GM18861 (cell line): ENCODE measurements at regions not wholly inside any gene's neighbourhood (a gene's known extent, or its start where the extent isn't known, plus 50 kb on each side); places are given as distances from the start of the nearest gene placed in this dataset.
"Not testable (repeated sequence)": the region's sequence is repeated elsewhere in the genome, so short reads cannot be mapped to it uniquely, and the experiment has no call there.

Source experiments
- ATAC-seq: cut with Tn5 transposase; IDR thresholded peaks from one replicate; pipeline ENCODE4 v1.9.1; 2021; ENCODE audit not compliant: unreplicated experiment

DNA sequence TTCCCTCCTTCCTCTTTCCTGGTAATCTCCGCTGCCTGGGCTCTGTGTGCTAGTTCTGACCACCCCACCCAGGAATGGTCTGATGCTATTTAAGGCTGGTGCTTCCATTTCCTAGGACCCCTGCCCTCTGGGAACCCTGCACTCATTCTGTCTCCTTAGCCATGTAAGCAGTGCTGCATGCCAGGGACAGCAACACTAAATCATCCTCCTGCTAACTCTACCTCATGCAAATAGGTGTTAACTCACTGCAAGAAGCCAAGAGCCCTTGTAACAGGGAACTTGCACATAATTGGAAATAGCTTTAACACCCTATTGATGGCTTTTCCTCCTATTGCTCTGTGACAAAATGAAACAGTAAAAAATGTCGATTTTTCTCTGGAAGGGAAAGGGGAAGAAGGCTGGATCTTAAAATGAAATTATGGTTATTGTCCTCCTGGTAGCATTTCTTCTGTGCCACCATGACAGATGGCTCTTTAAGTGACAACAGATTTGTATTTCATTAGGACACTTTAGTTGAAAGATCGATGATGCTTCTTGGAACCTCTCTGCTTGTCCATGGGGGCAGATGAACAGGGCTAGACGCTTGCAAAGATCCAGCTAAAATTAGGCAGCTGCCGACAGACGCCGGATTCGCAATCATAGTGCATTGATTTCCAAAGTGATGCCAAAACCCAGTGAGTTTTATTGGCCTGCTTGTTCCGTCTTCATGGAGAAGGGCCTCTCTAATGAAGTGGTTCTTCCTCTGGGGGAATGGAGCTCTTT, 551.7 kb downstream of the MATN1 start:
- ATAC-seq, result no peak

DNA sequence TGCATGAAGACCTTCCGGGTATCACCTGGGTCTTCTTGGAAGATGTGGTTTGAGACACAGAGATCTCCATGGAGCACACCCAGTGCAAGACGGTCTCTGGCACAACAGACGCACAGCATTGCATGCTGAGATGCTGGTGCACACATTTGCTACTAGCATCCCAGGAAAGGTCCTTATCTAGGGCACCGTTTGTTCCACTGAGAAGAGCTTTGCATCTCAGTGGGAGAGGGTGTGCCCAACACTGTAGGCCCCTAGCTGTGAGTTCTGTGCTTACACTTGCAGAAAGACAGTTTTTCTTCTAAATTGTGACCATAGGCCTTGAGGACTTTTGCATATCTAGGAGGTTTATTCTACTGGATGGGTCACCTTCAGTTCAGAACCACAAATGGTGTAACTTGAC, 554.1 kb downstream of the MATN1 start:
- ATAC-seq, result no peak

DNA sequence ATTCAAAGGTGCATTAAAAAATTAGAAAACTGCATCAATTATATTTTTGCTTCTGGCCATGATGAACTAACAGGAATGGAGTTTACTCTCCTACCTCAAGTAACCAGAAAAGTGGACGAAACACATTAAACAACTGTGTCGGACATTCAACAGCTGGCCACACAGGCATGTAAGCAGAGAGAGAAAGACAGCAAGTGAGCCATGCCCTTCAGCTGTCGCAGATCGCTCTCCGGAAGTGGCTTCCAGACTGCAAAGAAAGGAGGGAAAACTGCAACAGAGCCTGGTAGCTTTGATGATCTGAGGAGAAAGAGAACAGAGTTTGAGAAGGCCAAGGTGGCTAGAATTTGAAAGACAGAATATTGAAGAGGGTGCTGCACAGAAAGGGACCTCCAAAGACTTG, 557.2 kb downstream of the MATN1 start:
- ATAC-seq, result no peak

DNA sequence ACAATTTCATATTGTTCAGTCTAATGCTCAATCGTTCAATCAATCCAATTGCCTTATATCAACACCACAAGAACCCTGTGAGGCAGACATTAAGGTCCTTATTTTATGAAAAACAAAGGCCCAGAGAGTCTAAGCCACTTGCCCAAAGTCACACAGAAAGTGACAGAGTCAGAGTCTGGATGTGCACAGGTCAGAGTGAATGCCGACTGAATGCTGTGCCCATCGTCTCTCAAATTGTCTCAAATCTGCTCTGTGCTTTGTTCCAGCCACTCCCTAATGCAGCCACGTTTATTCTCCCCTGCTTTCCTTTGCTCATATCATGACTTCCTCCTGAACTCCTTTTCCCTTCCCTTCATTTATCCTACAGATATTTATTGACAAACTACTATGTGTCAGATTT, 558.3 kb downstream of the MATN1 start:
- no peak for ATAC-seq

DNA sequence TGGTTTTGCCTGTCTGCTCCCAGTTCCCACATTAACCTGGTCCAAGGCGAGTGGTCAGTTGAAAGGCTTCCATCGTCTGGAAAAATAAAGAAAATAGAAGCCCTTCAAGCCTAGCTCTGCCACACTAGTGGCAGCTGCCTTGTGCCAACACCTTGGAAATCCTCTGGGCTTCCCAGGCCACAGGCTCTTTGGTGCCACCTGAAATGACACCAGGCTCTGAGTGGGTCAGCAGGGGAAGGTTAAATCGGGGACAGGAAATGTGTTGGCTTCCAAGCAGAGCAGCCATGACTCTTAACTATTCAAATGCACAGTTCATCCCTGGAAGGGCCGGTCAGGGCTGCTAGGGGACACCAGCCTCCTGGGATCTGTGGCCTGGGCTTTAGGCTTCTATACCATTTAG, 558.7 kb downstream of the MATN1 start:
- ATAC-seq, result no peak

DNA sequence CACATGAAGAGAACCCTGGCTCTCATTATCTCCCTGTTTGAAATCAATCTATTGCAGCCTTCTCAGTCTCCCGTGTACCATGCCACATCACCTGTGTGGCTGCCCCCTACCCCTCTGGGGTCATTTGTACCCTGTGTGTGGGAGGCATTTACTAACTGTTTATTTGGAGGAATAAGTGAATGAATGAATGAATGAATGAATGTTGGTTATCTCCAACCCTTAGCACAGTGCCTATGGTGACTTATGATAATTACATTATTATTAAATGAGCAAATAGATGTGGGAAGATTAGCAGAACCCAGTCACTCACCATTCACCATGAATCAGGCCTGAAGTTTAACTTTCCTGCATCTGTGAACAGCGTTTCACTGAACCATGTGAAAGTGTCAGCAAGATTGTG, 560.8 kb downstream of the MATN1 start:
- no peak for ATAC-seq

DNA sequence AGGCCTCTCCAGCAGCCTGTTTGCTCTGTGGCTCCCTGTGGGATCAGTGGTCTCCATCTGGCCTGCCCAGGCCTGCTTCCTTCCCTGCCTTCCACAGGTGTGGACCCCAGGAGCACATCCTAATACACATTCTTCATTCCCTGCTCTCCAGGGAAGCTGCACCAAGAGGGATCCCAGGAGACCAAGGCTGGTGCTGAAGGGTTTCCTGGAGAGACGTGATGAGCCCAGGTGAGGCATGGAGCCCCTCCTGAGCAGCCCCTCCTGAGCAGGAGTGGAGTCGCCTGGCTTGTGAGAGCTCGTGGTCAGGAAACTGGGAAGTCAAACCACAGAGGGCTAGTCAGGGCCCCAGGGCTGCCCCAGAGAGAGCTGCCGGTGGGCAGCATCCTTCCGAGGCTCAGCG, 561.4 kb downstream of the MATN1 start:
- no peak for ATAC-seq

DNA sequence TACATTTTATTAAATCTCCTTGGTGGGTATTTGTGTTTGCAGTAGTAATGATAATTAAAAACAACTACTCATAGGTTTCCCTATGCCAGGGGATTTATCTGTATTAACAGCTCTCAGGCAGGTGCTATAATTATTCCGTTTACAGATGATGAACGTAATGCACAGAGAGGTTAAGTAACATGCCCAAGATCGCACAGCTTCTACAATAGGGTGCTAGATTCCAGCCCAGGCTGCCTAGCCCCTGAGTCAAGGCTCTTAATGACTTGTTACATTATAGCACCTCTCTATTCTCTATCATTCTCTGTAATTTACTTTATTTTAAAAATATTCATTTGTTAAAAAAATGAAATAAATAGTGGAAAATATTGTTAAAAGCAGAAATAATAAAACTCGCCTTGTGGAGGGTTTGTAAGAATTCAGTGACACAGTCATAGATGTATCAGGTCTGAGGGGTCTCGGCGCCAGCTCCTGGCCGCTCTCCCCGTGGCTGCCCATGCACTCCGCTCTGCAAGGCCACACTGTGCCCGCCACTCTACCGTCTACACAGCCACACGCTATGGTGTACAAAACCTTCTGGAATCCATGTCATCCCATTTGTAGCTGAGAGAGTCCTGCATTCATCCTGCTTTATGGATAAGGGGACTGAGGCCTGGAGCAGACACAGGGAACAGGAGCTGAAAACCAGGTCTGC, 562.2 kb downstream of the MATN1 start:
- ATAC-seq, result no peak

DNA sequence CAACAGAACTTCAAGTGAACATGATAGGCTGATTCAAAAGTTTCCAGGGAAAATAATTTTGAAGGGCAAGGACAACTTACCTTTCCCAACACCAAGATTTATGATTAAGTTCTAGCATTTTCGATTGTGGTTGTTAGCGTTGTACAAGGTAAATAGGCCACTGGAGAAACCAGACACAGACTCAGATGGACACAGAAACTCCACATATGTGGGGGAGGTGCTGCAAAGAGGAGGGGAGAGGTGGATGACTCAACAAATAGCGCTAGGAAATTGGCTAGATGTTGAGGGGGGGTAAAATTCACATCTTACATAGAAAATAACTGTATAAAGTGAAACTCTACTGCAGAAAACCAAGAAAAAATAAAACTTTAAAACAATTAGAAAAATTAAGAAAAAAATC, 564.4 kb downstream of the MATN1 start:
- no peak for ATAC-seq

DNA sequence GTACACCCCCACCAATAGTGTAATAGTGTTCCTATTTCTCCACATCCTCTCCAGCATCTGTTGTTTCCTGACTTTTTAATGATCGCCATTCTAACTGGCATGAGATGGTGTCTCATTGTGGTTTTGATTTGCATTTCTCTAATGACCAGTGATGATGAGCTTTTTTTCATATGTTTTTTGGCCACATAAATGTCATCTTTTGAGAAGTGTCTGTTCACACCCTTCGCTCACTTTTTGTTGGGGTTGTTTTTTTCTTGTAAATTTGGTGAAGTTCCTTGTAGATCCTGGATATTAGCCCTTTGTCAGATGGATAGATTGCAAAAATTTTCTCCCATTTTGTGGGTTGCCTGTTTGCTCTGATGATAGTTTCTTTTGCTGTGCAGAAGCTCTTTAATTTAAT, 567.7 kb downstream of the MATN1 start:
- ATAC-seq, result not testable (repeated sequence)

DNA sequence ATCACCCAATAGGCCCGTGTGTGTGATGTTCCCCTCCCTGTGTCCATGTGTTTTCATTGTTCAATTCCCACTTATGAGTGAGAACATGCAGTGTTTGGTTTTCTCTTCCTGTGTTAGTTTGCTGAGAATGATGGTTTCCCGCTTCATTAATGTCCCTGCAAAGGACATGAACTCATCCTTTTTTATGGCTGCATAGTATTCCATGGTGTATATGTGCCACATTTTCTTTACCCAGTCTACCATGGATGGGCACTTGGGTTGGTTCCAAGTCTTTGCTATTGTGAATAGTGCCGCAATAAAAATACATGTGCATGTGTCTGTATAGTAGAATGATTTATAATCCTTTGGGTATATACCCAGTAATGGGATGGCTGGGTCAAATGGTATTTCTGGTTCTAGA, 568.1 kb downstream of the MATN1 start:
- not testable (repeated sequence) for ATAC-seq

DNA sequence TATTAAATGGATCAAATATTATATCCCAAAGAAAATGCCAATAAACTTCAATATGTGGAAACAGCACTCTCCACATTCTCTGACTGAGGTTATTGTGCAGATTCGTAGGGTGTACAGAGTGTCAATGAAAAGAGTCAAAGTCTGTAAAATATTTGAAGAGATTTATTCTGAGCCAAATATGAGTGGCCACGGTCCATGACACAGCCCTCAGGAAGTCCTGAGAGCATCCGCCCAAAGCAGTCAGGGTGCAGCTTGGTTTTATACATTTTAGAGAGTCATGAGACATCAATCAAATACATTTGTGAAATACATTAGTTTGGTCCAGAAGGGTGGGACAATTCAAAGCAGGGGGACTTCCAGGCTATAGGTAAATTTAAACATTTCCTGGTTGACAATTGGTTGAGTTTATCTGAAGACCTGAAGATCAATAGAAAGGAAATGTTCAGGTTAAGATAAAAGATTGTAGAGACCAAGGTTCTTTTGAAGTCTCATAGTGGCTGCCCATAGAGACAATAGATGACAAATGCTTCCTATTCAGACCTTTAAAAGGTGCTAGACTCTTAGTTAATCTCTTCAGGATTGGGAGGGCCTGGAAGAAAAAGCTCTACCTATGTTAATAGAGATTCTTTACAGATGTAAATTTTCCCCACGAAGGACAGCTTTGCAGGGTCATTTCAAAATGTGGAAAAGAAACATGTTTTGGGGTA, 569.5 kb downstream of the MATN1 start:
- no peak for ATAC-seq

DNA sequence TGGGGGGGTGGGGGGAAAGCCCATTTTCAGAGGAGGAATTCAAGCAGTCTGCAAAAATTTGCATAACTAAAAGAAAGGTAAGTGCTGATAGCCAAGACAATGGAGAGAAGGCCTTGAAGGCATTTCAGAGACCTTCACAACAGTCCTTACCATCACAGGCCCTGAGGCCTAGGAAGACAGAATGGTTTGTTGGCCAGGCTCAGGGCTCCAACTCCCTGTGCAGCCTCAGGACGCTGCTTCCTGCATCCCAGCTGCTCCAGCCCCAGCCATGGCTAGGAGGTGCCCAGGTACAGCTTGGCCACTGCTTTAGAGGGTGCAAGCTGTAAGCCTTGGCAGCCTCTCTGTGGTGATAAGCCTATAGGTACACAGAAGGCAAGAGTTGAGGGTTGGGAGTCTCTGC, 571.6 kb downstream of the MATN1 start:
- no peak for ATAC-seq

DNA sequence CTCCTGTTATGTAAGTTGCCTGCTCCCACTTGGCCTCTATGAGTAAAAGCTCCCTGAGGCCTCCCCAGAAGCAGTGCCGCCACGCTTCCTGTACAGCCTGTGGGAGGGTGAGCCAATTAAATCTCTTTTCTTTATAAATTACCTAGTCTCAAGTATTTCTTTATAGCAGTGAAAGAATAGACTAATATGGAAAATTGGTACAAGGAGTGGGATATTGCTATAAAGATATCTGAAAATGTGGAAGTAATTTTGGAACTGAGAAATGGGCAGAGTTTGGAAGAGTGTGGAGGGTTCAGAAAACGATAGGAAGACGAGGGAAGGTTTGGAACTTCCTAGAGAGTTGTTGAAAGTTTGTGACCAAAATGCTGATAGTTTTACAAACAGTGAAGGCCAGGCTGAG, 572.3 kb downstream of the MATN1 start:
- ATAC-seq, result no peak

DNA sequence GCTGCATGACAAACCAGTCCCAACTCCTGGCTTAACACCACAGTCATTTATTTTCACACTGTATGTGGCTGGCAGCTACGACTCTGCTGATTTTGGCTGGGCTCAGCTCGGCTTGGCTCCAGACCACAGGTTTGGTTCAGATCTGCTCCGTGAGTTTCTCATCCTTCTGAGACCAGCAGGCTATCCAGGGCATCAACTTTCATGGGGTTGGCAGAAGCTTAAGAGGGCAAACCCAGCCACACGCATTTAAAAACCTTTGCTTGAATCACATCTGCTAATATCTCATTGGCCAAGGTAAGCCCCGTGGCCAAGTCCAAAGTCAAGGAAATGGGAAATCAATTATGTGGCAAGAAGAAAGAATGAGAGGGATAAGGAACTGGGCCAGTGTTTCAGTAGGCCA, 574.2 kb downstream of the MATN1 start:
- no peak for ATAC-seq

DNA sequence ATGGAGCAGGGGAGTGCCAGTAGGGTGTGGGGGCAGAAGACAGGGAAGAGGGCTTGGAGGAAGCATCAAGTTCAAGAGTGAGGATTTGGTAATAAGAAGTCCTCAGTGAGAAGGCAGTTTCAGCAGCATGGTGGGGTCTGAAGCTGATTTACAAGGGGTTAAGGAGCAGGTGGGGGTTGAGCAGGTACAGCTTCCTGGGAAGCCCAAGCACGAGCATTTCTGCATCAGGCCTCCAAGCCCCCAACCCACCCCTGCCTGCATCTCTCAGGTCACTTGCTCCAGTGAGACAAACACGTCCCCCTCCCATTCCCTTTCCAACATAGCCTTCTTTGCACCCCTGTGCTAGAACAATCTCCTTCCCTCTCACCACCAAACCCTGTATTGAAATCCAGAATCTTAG, 574.7 kb downstream of the MATN1 start:
- no peak for ATAC-seq

DNA sequence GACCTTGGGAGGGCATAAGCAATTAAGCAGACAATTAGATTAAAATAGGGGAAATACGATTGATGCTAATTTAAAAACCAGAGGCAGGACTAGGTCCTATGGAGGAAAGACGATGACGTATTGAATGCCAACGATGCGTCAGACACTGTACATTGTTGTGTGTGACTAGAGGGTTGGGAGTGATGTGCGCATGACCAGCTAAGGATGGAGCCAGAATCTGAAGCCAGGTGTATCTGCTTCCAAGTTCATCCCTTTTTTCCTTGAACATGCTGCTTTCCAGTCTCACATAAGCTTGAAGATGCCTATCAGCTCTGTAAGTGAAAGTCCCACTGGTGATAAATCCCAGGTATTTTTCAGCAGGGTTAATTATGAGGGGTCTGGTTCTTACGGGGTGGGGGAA, 576.2 kb downstream of the MATN1 start:
- no peak for ATAC-seq

DNA sequence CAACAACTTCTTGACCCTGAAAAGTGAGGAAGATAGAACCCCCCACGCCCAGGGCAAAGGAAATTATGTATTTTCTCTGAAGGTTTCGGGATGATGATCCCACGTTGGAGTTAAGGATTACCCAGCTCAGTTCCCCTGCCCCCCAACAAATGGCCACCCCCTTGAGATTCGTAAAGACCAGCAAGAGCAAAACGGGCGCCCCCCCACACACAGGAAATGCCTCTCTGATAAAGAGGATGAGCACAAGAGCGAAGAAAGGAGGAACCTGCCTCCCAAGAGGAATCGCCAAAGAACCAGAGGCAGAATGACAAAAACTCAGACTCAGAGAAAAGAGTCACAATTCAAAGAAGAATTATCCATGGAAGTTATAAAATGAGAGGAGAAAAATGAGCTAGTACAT, 576.9 kb downstream of the MATN1 start:
- no peak for ATAC-seq

DNA sequence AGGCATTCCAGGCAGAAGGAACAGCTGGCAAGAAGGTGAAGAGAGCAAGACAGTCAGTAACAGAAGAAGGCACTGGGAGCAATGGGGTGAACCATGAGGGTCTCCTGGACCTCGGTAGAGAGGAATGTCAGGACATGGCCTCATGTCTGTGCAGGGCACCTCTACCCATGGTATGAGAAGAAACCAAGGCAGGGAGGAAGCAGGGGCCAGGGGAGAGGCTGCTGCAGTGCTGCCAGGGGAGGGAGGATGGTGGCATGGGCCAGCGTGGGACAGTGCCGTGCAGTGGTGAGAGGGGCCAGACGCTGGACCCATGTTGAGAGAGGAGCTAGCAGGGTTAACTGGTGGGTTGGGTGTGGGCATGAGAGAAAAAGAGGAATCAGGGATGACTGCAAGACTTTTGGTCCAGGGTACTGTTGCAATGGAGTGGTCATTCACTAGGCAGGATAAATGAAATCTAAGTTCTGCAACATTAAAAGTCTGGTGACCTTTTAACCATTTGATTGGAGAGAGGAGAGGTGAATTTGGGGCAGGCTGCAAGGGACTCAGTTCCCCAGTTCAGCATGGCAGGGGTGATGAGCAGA, 577.6 kb downstream of the MATN1 start:
- ATAC-seq, result no peak

DNA sequence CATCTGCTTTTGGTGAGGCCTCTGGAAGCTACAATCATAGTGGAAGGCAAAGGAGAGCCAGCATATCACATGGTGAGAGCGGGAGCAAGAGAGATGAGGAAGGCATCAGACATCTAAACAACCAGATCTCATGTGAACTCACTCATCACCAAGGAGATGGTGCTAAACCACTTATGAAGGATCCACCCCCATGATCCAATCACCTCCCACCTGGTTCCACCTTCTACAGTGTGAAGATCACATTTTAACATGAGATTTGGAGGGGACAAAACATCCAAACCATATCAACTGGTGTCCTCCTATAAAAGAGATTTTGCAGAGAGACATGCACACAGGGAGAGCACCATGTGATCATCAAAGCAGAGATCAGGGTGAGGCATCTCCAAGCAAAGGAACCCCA, 578.6 kb downstream of the MATN1 start:
- ATAC-seq, result no peak

DNA sequence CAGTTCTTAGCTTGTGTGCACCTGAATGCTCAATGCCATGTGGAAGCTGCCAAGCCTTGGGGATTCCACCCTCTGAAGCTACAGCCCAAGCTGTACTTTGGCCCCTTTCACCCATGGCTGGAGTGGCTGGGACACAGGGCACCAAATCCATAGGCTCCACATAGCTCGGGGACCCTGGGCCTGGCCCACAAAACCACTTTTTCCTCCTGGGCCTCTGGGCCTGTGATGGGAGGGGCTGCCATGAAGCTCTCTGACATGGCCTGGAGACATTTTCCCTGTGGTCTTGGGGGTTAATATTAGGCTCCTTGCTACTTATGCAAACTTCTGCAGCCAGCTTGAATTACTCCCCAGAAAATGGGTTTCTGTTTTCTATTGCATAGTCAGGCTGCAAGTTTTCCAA, 579.9 kb downstream of the MATN1 start:
- ATAC-seq, result no peak

DNA sequence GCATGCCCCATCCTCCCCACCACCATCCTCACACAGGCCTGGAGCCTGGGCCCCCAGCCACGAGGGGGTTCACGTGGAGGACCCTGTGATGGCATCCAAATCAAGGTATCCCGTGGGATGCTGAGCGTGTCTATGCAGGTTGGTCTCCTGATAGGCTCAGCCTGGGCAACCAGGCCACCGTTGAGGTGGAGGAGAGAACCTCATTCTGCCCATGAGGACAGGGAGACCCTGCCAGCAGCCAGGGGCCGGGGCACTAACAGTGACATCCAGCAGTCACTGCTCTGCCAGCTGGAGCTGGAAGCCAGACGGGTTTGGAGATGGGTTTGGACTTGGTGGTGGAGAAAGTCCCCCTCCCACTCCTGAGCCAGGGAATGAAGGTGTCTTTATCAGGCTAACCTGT, 582.8 kb downstream of the MATN1 start:
- ATAC-seq, result no peak
